HG02642 (cell line): ENCODE measurements at regions not wholly inside any gene's neighbourhood (a gene's known extent, or its start where the extent isn't known, plus 50 kb on each side); places are given as distances from the start of the nearest gene placed in this dataset.

ENCODE experiments used
- ATAC-seq: cut with Tn5 transposase; IDR thresholded peaks from one replicate; pipeline ENCODE4 v1.9.1; 2021; ENCODE audit warnings: mild to moderate bottlenecking; ENCODE audit not compliant: unreplicated experiment, poor library complexity

GRCh38 chr11:80041136-80042000, 600.5 kb upstream of the TENM4 start:
- no peak for ATAC-seq

GRCh38 chr11:80034801-80035200, 594.0 kb upstream of the TENM4 start:
- ATAC-seq, result no peak

GRCh38 chr11:80031014-80031600, 590.3 kb upstream of the TENM4 start:
- ATAC-seq, result no peak

GRCh38 chr11:80028998-80029397, 588.2 kb upstream of the TENM4 start:
- ATAC-seq, result no peak

GRCh38 chr11:80024119-80024518, 583.3 kb upstream of the TENM4 start:
- no peak for ATAC-seq

- no peak for ATAC-seq
Measured at GRCh38 chr11:80023386-80023785, 582.6 kb upstream of the TENM4 start.

- no peak for ATAC-seq
Measured at GRCh38 chr11:80010536-80010935, 569.7 kb upstream of the TENM4 start.

GRCh38 chr11:80009081-80009480, 568.3 kb upstream of the TENM4 start:
- no peak for ATAC-seq

GRCh38 chr11:80007616-80008015, 566.8 kb upstream of the TENM4 start:
- ATAC-seq, result no peak

GRCh38 chr11:79990141-79990540, 549.3 kb upstream of the TENM4 start:
- ATAC-seq, result no peak

- no peak for ATAC-seq
Measured at GRCh38 chr11:79982185-79982584, 541.4 kb upstream of the TENM4 start.

- no peak for ATAC-seq
Measured at GRCh38 chr11:79980916-79981315, 540.1 kb upstream of the TENM4 start.

GRCh38 chr11:79973721-79974617, 533.1 kb upstream of the TENM4 start:
- no peak for ATAC-seq

GRCh38 chr11:79971255-79971654, 530.4 kb upstream of the TENM4 start:
- ATAC-seq, result no peak

- ATAC-seq, result no peak
Measured at GRCh38 chr11:79966592-79966991, 525.8 kb upstream of the TENM4 start.

- ATAC-seq, result no peak
Measured at GRCh38 chr11:79963856-79964645, 523.2 kb upstream of the TENM4 start.

GRCh38 chr11:79960461-79960860, 519.6 kb upstream of the TENM4 start:
- no peak for ATAC-seq

GRCh38 chr11:79959318-79959717, 518.5 kb upstream of the TENM4 start:
- ATAC-seq, result no peak

GRCh38 chr11:79957702-79958101, 516.9 kb upstream of the TENM4 start:
- no peak for ATAC-seq

- no peak for ATAC-seq
Measured at GRCh38 chr11:79956061-79956460, 515.2 kb upstream of the TENM4 start.
